Colonic mucosa (tissue), 4 donors: ENCODE measurements at regions not wholly inside any gene's neighbourhood (a gene's known extent, or its start where the extent isn't known, plus 50 kb on each side); places are given as distances from the start of the nearest gene placed in this dataset.

ENCODE experiments used
- DNase-seq: peaks from one replicate; pipeline ENCODE4 v3.0.0-alpha.2; 2020
- H3K27ac ChIP-seq: fragments of 200-600 bp; one replicate; pipeline ENCODE4 v1.8.0; 2021
- H3K27me3 ChIP-seq: fragments of 200-600 bp; one replicate; pipeline ENCODE4 v1.8.0; 2021
- H3K36me3 ChIP-seq: fragments of 200-600 bp; one replicate; pipeline ENCODE4 v1.8.0; 2021
- H3K4me1 ChIP-seq: fragments of 200-600 bp; one replicate; pipeline ENCODE4 v1.8.0; 2021; ENCODE audit warnings: mild to moderate bottlenecking
- H3K4me3 ChIP-seq: fragments of 200-600 bp; one replicate; pipeline ENCODE4 v1.8.0; 2021
- H3K9ac ChIP-seq, 2 donors: one replicate each; pipeline ENCODE4 v1.7.0; 2013; ENCODE audit warnings: control low read depth in 2 of 2, low read depth in 2 of 2, low read length in 2 of 2
- H3K9me3 ChIP-seq: fragments of 200-600 bp; one replicate; pipeline ENCODE4 v1.8.0; 2021
- CTCF ChIP-seq: fragments of 200-600 bp; IDR thresholded peaks from one replicate; pipeline ENCODE4 v1.8.0; 2022; ENCODE audit warnings: antibody characterized with exemption, mild to moderate bottlenecking
- intact Hi-C: fragments of 100-400 bp; cut with DNase I; formaldehyde crosslinking; loops from one replicate; pipeline ENCODE4 v1.14.1; 2022
- donor health status: healthy.
- donor health status: DM: no; HTN: no; CAD: no.
- donor health status: DM: no; HTN: no; CAD: no.

DNA sequence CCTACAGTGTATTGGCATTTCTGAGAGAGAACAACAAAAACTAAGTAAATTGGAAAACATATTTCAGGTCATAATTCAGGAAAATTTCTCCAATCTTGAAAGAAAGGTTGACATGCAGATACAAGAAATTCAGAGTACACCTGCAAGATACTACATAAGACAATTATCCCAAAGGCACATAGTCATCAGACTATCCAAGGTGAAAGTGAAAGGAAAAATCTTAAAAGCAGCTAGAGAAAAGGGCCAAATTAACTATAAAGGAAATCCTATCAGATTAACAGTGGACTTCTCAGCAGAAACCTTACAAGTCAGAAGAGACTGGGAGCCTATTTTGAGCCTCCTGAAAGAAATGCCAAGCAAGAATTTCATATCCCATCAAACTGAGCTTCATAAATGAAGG lies 449.0 kb upstream of the MMADHC start:
- DNase-seq, result no peak
- H3K27ac ChIP-seq, result no peak overlapping the region
- no peak overlapping the region for H3K9ac ChIP-seq
- H3K4me3 ChIP-seq, result no peak overlapping the region
- intact Hi-C loops, result no loop called here
- no peaks in the 10 kb centered on the region for H3K4me1 ChIP-seq
- H3K9me3 ChIP-seq, result no peaks in the 10 kb centered on the region
- TF ChIP-seq CTCF, result no peak
- H3K27me3 ChIP-seq, result no peaks in the 10 kb centered on the region
- H3K36me3 ChIP-seq, result no peaks in the 10 kb centered on the region

DNA sequence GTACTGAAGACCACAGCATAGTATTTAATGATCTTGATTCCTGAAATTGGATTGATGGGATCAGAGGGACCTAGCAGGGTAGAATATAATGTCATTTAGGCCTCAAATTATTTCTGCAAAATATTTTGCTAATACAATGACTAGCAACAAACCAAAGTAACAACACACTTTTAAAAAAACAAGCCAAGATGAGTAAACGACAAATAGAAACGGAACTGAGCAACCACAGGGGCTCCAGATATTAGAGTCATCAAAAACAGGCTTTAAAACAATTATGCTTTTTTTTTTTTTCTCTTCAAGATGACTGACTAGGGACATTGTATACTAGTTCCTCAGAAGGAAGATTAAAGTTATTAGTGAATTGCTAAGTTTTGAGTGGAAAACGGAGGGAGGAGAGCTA lies 447.1 kb upstream of the MMADHC start:
- no peak overlapping the region for H3K4me3 ChIP-seq
- H3K9me3 ChIP-seq, result no peaks in the 10 kb centered on the region
- no peak for DNase-seq
- no peak for TF ChIP-seq CTCF
- no peak overlapping the region for H3K9ac ChIP-seq
- intact Hi-C loops, result no loop called here
- no peaks in the 10 kb centered on the region for H3K27me3 ChIP-seq
- H3K4me1 ChIP-seq, result no peaks in the 10 kb centered on the region
- H3K36me3 ChIP-seq, result no peaks in the 10 kb centered on the region
- H3K27ac ChIP-seq, result no peak overlapping the region

GRCh38 chr2:150030436-150031190 lies 443.0 kb upstream of the MMADHC start:
- Histone ChIP-seq H3K4me1 (no peaks in the 10 kb centered on the region), H3K27ac (no peak overlapping the region), H3K27me3 (no peaks in the 10 kb centered on the region), H3K4me3 (no peak overlapping the region), H3K36me3 (no peaks in the 10 kb centered on the region), H3K9ac (no peak overlapping the region), H3K9me3 (no peaks in the 10 kb centered on the region)
- no peak for DNase-seq
- TF ChIP-seq CTCF, result no peak
- intact Hi-C loops, result no loop called here

- Histone ChIP-seq H3K9ac (no peak overlapping the region), H3K4me1 (no peaks in the 10 kb centered on the region), H3K9me3 (no peaks in the 10 kb centered on the region), H3K27me3 (no peaks in the 10 kb centered on the region), H3K27ac (no peak overlapping the region), H3K4me3 (no peak overlapping the region), H3K36me3 (no peaks in the 10 kb centered on the region)
- no peak for TF ChIP-seq CTCF
- no peak for DNase-seq
- intact Hi-C loops, result no loop called here
Observed at GRCh38 chr2:150028322-150028721, 440.7 kb upstream of the MMADHC start.

DNA sequence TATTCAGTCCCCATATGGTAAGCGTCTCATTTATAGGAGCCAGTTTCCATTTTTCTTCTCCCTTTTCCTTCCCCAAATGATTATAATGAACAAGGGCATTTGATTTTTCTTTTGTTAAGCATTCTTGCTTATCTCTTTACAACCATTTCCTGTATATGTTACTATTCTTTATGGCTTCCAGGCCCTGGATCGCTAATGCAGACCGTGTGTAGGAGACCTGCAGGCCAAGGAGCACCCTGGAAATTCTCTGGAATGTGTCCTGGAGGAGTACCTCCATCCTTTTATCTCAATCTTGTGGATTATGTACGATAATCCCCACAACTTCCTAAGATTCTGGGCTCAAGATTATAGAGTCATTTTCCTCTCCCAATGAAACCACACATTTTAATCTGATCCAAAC lies 439.6 kb upstream of the MMADHC start:
- no peak for TF ChIP-seq CTCF
- Histone ChIP-seq H3K9me3 (no peaks in the 10 kb centered on the region), H3K4me1 (no peaks in the 10 kb centered on the region), H3K4me3 (no peak overlapping the region), H3K27ac (no peak overlapping the region), H3K36me3 (no peaks in the 10 kb centered on the region), H3K9ac (no peak overlapping the region), H3K27me3 (no peaks in the 10 kb centered on the region)
- no peak for DNase-seq
- intact Hi-C loops, result no loop called here
